Stimulated activated CD4-positive, alpha-beta T cell treated with anti-CD3 and anti-CD28 coated beads, Interleukin-2, amount 100 ng/mL, for 24 hours (primary cell): ENCODE measurements at regions not wholly inside any gene's neighbourhood (a gene's known extent, or its start where the extent isn't known, plus 50 kb on each side); places are given as distances from the start of the nearest gene placed in this dataset.

ENCODE experiments used
- DNase-seq, 2 donors: peaks; one replicate each; pipeline ENCODE4 v3.0.0-alpha.2; 2020

- no peak for DNase-seq
Measured at GRCh38 chr16:56140645-56141044, 50.6 kb upstream of the GNAO1 start.

GRCh38 chr16:56137269-56137668 is 54.0 kb upstream of the GNAO1 start:
- DNase-seq, result no peak

GRCh38 chr16:56136256-56136655 is 55.0 kb upstream of the GNAO1 start:
- DNase-seq, result no peak

DNA sequence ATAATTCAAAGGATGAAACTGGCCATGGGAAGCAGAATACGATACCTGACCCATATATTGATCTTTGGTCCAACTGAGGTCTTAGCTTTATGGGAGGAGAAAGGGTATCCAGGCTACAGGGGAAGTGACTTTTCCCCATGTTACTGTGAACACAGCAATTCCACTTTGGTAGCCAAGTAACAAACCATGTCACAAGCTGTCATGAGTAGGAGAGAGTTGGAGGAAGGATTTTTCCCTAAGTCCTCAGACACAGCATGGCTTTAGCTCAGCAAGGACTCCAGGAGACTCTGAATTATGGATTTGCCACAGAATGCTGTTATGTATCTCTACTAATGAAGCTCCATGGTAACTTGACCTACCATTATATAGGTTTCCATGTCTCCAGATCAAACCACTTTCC is 56.5 kb upstream of the GNAO1 start:
- DNase-seq, result no peak

DNA sequence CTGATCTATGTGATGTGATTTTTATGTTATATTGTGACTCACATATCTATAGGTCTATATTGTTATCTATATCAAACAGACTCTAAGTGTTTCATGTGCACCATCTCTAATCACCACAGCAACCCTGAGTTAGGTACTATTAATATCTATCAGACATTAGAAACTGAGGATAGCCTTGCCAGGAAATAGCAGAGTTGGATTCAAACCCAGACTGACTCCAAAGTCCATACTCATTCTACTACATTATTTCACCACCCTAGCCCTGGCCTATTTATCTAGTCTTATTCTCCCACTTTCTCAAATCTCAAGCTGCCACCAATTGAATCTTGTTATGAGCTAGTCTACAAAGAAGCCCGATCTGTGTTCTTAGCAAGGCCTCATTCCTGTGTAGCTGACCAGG is 65.4 kb upstream of the GNAO1 start:
- DNase-seq, result no peak

DNA sequence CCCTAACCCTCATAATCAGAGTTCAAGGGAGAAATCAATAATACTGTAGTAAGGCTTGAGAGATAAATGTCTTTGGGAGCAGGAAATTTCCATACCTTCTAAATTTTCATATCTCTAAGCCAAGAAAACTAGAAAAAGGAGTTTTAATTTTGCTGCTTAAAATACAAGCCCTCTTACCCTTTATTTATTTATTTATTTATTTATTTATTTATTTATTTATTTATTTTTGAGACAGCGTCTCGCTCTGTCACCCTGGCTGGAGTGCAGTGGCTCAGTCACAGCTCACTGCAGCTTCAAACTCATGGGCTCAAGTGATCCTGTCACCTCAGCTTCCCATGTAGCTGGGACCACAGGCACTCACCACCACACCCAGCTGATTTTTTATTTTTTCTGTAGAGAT is 69.0 kb upstream of the GNAO1 start:
- DNase-seq, result no peak

GRCh38 chr16:56121156-56121500 is 70.2 kb upstream of the GNAO1 start:
- DNase-seq, result no peak

DNA sequence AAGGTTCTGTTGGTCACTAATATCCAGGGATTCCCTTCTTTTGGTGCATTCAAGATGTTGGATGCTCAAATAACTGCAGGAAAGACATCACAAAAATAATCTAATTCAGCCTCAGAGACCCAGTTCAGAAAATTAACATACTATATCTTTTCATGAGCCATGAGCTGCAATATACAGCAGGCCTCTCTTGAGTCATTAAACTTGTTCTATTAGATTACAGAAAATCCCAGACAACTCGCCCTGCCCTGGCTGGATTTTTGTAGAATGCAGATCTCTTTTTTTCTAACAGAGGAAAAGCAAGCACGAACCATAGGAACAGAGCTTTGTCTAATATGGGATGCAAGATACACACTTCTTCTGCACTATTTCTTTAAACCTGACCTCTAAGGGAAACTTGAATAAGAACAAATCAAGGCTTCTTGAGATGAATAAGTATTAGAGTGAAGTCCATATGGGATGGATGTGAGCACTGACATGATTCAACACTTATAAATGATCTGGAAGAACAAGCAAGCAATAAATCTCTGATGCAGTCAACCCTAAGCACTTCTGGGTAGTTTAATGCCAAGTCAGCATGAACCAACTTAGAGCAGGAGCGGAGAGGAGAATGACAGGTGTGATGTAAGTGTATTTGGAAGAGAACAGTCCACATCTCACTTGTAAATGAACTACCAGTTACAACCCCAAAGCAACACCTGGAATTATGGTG is 70.7 kb upstream of the GNAO1 start:
- no peak for DNase-seq

GRCh38 chr16:56119133-56119532 is 72.2 kb upstream of the GNAO1 start:
- no peak for DNase-seq

- DNase-seq, result no peak
Measured at GRCh38 chr16:56116577-56116964, 74.7 kb upstream of the GNAO1 start.

GRCh38 chr16:56115817-56116576 is 75.3 kb upstream of the GNAO1 start:
- DNase-seq, result no peak

GRCh38 chr16:56113223-56113622 is 78.1 kb upstream of the GNAO1 start:
- DNase-seq, result no peak

GRCh38 chr16:56111100-56111499 is 80.2 kb upstream of the GNAO1 start:
- DNase-seq, result no peak

DNA sequence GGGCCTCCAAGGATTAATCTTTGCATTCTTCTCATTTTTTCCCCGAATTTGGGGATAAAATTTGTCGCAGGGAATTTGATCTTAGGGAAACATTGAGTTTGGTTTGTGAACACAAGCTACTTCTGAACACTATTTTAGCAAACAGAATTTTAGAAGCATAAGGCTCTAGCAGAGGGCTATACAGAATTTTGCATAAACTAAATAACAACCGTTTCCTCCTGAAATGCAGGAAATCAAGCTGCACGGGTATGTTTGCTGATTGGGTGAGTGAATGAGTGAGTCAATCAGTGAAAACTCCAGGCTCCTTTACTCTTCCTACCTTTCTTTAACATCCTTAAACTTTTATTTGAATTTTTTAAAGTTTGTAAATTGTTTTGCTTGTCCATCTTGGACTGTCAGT is 81.3 kb upstream of the GNAO1 start:
- DNase-seq, result no peak

DNA sequence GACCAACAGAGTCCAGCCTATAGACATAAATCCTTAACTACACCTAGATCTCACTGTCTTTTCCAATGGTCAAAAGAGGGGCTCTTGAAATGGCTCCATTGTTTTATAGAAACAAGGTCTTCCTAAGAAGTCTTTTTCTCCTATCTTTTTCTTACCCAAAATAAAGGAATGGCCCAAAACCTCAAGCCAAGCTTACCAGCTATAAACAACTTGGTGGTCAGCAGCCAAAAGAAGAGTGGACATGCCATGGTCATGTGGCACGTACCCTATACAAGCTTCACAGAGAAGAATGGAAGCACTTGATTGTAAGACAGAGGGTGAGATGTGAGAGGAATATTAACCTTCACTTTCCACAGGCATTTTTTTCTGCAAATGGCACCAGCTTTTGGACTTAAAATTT is 82.1 kb upstream of the GNAO1 start:
- DNase-seq, result no peak

GRCh38 chr16:56108724-56109123 is 82.6 kb upstream of the GNAO1 start:
- no peak for DNase-seq

DNA sequence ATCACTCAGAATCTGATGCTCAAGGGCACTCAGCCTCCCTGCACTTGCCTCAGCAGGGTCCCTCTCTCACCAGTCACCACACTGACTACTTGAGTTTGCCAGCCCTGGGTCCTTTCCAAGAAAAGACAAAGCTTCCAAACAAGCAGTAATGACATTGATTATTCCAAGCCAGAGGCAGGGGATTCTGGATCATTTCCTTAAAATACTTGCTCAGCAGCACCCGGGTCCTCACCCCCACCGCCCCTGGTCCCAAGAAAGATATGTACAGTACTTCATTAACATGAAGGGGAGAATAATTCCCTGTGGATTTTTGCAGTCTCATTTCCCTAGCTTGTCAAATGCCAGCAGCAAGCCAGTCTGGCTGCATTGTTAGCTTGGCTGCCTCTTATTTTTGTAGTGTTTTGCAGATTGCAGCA is 83.2 kb upstream of the GNAO1 start:
- DNase-seq, result peak in 1 of 2 donors; percentile 4

- DNase-seq, result peak in 1 of 2 donors; percentile 9
Measured at GRCh38 chr16:56106527-56106926, 84.8 kb upstream of the GNAO1 start.

GRCh38 chr16:56102906-56103305 is 88.4 kb upstream of the GNAO1 start:
- DNase-seq, result peak in 1 of 2 donors; percentile 1

DNA sequence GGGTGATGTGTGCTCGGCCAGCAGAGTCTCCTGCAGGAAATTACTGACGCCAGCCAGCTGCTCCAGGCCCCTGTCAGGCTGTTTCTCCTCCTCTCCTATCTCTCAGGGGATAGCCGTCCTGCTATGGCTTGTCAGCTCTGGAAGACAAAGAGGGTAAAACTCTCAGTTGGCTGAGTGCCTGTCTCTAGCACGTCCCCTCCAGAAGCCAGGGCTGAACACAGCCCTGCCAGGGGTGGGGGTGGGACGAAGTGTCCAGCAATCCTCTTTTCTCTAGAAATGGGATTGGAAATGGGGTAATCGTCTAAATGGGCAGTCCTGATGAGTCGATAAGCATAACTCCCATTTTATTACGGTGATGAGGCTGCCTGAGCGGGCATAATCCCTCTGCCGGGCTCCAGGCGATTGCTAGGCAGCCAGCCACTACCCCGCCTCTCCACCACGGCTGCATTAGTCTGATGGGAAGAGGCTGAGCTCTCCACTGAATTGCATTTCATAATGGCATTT is 89.1 kb upstream of the GNAO1 start:
- DNase-seq, result peak in 1 of 2 donors; percentile 13

GRCh38 chr16:56101480-56101879 is 89.8 kb upstream of the GNAO1 start:
- no peak for DNase-seq

DNA sequence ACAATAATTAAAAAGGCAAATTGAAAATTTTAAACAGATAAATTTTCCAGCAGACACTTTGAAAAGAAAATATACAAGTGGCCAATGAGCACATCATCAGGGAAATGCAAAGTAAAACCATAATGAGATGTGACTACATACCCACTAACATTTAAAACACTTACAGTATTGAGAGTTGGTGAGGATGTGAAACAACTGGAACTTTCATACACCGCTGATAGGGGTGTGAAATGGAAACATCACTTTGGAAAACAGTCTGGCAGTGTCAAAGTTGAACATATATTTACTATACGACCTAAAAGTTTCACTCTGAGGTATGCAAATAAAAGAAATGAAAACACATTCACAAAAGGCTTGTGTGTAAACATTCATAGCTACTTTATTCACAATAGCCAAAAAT is 94.0 kb upstream of the GNAO1 start:
- DNase-seq, result no peak

DNA sequence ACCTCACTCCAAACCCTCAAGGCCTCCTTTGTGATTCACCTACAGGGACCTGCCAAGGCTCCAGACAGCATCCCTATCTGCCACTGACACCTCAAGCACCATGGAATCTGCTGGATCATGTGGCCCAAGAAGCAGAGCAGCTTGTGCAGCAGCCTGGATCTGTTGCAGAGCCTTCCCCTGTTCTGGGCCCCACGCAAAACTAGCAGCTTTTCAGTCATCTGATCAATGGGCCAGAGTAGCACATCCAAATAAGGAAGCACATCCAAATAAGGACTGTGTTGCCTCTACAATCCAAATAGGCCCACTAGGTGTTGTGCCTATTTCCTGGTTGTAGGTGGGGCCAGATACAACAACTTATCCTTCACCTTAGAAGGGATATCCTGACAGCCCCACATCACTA is 97.1 kb upstream of the GNAO1 start:
- DNase-seq, result no peak

- DNase-seq, result no peak
Measured at GRCh38 chr16:56093055-56093454, 98.2 kb upstream of the GNAO1 start.

GRCh38 chr16:56090076-56090475 is 101.2 kb upstream of the GNAO1 start:
- DNase-seq, result no peak
